ENCODE measurements at regions not wholly inside any gene's neighbourhood (a gene's known extent, or its start where the extent isn't known, plus 50 kb on each side); places are given as distances from the start of the nearest gene placed in this dataset.

DNA sequence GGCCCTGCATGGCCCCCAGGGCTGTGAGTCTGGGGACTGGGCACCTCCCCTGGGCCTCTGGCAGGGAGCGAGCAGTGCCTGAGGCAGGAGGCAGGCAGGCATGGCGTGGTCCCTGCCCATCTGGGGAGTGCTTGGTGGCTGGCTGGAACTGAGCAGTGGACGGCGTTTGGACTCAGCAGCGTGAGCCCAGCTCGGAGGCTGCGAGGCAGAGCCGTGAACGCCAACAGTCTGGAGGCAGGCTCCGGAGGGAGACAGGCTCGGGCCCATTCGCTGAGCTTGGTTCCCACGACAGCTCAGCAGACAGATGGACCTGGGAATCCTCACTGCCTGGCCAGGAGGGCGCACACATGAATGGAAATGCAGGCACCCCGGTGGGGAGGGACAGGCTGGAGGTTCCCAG is 160.7 kb upstream of the POU3F1 start:
- TF ChIP-seq TCF4 (CRISPR knock-in tag; IDR thresholded peaks at IDR 0.05; ENCODE audit: borderline replicate concordance) (no peak), ZFP30 (CRISPR knock-in tag; IDR thresholded peaks at IDR 0.05) (no peak), SNAI2 (CRISPR knock-in tag; IDR thresholded peaks at IDR 0.05) (no peak), ZC3H10 (CRISPR knock-in tag; IDR thresholded peaks at IDR 0.05) (no peak), ISL1 (CRISPR knock-in tag; IDR thresholded peaks at IDR 0.05) (no peak), ARNTL (CRISPR knock-in tag; IDR thresholded peaks at IDR 0.05; ENCODE audit: borderline replicate concordance, low read depth) (no peak), GLIS3 (CRISPR knock-in tag; IDR thresholded peaks at IDR 0.05) (no peak), ZNF70 (CRISPR knock-in tag; IDR thresholded peaks at IDR 0.05) (no peak)
- TF ChIP-seq, protein P1, sequence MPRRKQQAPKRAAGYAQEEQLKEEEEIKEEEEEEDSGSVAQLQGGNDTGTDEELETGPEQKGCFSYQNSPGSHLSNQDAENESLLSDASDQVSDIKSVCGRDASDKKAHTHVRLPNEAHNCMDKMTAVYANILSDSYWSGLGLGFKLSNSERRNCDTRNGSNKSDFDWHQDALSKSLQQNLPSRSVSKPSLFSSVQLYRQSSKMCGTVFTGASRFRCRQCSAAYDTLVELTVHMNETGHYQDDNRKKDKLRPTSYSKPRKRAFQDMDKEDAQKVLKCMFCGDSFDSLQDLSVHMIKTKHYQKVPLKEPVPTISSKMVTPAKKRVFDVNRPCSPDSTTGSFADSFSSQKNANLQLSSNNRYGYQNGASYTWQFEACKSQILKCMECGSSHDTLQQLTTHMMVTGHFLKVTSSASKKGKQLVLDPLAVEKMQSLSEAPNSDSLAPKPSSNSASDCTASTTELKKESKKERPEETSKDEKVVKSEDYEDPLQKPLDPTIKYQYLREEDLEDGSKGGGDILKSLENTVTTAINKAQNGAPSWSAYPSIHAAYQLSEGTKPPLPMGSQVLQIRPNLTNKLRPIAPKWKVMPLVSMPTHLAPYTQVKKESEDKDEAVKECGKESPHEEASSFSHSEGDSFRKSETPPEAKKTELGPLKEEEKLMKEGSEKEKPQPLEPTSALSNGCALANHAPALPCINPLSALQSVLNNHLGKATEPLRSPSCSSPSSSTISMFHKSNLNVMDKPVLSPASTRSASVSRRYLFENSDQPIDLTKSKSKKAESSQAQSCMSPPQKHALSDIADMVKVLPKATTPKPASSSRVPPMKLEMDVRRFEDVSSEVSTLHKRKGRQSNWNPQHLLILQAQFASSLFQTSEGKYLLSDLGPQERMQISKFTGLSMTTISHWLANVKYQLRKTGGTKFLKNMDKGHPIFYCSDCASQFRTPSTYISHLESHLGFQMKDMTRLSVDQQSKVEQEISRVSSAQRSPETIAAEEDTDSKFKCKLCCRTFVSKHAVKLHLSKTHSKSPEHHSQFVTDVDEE (CRISPR knock-in tag; IDR thresholded peaks at IDR 0.05): no peak
- TF ChIP-seq, protein P2, sequence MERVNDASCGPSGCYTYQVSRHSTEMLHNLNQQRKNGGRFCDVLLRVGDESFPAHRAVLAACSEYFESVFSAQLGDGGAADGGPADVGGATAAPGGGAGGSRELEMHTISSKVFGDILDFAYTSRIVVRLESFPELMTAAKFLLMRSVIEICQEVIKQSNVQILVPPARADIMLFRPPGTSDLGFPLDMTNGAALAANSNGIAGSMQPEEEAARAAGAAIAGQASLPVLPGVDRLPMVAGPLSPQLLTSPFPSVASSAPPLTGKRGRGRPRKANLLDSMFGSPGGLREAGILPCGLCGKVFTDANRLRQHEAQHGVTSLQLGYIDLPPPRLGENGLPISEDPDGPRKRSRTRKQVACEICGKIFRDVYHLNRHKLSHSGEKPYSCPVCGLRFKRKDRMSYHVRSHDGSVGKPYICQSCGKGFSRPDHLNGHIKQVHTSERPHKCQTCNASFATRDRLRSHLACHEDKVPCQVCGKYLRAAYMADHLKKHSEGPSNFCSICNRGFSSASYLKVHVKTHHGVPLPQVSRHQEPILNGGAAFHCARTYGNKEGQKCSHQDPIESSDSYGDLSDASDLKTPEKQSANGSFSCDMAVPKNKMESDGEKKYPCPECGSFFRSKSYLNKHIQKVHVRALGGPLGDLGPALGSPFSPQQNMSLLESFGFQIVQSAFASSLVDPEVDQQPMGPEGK (CRISPR knock-in tag; IDR thresholded peaks at IDR 0.05; ENCODE audit: borderline replicate concordance): no peak
- TF ChIP-seq, protein P3, sequence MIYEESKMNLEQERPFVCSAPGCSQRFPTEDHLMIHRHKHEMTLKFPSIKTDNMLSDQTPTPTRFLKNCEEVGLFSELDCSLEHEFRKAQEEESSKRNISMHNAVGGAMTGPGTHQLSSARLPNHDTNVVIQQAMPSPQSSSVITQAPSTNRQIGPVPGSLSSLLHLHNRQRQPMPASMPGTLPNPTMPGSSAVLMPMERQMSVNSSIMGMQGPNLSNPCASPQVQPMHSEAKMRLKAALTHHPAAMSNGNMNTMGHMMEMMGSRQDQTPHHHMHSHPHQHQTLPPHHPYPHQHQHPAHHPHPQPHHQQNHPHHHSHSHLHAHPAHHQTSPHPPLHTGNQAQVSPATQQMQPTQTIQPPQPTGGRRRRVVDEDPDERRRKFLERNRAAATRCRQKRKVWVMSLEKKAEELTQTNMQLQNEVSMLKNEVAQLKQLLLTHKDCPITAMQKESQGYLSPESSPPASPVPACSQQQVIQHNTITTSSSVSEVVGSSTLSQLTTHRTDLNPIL (CRISPR knock-in tag; IDR thresholded peaks at IDR 0.05; ENCODE audit: low read depth): no peak
- ATAC-seq: peak; percentile 33; the same call in 2 of the 3 replicates

DNA sequence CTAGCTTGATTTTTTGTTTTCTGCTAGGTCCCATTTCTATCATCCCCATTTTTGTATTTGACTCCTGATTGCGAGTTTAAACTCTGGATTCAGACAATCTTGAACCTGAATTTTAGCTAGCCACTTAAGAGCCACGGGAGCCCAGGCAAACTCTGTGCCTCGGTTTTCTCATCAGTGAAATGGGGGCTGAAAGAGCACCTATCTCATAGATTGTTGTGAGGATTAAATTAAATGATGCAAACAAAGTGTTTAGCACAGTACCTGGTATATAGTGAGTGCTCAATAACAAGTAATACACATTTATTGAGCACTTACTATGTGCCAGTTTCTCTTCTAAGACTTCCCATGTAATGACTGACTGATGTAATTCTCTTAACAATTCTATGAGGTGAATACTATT is 158.1 kb upstream of the POU3F1 start:
- no peak for ATAC-seq
- TF ChIP-seq ISL1 (CRISPR knock-in tag; IDR thresholded peaks at IDR 0.05) (no peak), ARNTL (CRISPR knock-in tag; IDR thresholded peaks at IDR 0.05; ENCODE audit: borderline replicate concordance, low read depth) (no peak), SNAI2 (CRISPR knock-in tag; IDR thresholded peaks at IDR 0.05) (no peak), ZNF565 (CRISPR knock-in tag; conservative IDR thresholded peaks at IDR 0.05; ENCODE audit: low read depth) (no peak)
- TF ChIP-seq, protein P4, sequence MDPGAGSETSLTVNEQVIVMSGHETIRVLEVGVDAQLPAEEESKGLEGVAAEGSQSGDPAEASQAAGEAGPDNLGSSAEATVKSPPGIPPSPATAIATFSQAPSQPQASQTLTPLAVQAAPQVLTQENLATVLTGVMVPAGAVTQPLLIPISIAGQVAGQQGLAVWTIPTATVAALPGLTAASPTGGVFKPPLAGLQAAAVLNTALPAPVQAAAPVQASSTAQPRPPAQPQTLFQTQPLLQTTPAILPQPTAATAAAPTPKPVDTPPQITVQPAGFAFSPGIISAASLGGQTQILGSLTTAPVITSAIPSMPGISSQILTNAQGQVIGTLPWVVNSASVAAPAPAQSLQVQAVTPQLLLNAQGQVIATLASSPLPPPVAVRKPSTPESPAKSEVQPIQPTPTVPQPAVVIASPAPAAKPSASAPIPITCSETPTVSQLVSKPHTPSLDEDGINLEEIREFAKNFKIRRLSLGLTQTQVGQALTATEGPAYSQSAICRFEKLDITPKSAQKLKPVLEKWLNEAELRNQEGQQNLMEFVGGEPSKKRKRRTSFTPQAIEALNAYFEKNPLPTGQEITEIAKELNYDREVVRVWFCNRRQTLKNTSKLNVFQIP (CRISPR knock-in tag; IDR thresholded peaks at IDR 0.05; ENCODE audit: borderline replicate concordance, low read depth): no peak
- TF ChIP-seq, protein P1 (CRISPR knock-in tag; IDR thresholded peaks at IDR 0.05): no peak

DNA sequence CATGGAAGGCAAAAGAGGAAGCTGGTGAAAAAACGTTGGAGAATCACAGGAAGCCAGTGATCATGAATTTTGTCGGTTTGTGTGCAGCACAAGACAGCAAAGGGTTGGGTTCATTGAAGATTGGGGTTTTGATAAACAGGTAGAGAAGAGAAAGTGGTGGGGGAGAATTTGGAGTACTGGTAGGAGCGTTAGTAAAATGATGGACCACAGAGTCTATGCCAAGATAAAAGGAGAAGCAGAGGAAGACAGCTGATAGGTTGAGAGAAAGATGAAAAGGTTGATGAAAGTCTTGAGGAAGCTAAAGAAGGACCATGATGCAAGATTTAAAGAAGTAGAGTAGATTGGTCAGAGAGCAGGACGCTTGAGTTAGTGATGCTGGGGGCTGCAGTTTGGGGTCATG is 156.8 kb upstream of the POU3F1 start:
- ATAC-seq: no peak
- TF ChIP-seq TOX (CRISPR knock-in tag; IDR thresholded peaks at IDR 0.05; ENCODE audit: borderline replicate concordance) (no peak), ZNF8 (CRISPR knock-in tag; IDR thresholded peaks at IDR 0.05) (no peak), PPARA (CRISPR knock-in tag; IDR thresholded peaks at IDR 0.05; ENCODE audit: borderline replicate concordance) (no peak), OSR1 (CRISPR knock-in tag; IDR thresholded peaks at IDR 0.05) (no peak), ARNTL (CRISPR knock-in tag; IDR thresholded peaks at IDR 0.05; ENCODE audit: borderline replicate concordance, low read depth) (no peak), SNAI2 (CRISPR knock-in tag; IDR thresholded peaks at IDR 0.05) (no peak), ZNF70 (CRISPR knock-in tag; IDR thresholded peaks at IDR 0.05) (no peak), ZFP3 (CRISPR knock-in tag; IDR thresholded peaks at IDR 0.05) (no peak), ZNF565 (CRISPR knock-in tag; conservative IDR thresholded peaks at IDR 0.05; ENCODE audit: low read depth) (no peak)
- TF ChIP-seq, protein P4 (CRISPR knock-in tag; IDR thresholded peaks at IDR 0.05; ENCODE audit: borderline replicate concordance, low read depth): no peak
- TF ChIP-seq, protein P5, sequence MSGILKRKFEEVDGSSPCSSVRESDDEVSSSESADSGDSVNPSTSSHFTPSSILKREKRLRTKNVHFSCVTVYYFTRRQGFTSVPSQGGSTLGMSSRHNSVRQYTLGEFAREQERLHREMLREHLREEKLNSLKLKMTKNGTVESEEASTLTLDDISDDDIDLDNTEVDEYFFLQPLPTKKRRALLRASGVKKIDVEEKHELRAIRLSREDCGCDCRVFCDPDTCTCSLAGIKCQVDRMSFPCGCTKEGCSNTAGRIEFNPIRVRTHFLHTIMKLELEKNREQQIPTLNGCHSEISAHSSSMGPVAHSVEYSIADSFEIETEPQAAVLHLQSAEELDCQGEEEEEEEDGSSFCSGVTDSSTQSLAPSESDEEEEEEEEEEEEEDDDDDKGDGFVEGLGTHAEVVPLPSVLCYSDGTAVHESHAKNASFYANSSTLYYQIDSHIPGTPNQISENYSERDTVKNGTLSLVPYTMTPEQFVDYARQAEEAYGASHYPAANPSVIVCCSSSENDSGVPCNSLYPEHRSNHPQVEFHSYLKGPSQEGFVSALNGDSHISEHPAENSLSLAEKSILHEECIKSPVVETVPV (CRISPR knock-in tag; IDR thresholded peaks at IDR 0.05): no peak
- TF ChIP-seq, protein P1 (CRISPR knock-in tag; IDR thresholded peaks at IDR 0.05): no peak

Data from SK-N-SH treated with all-trans-retinoic acid at 6 μM for 48 hours (cell line).